CD4-positive, alpha-beta T cell (primary cell): ENCODE measurements at regions not wholly inside any gene's neighbourhood (a gene's known extent, or its start where the extent isn't known, plus 50 kb on each side); places are given as distances from the start of the nearest gene placed in this dataset.

Experiments used
- ATAC-seq: fragments of 200-7000 bp; cut with Tn5 transposase; one replicate; pipeline ENCODE4 v1.10.0; 2022; ENCODE audit warnings: mild to moderate bottlenecking; ENCODE audit not compliant: poor library complexity
- CTCF ChIA-PET: fragments of 350-600 bp; sonication (Branson Sonifier 250); formaldehyde crosslinking; loops from one replicate; lab custom pipeline; 2021; ENCODE audit warnings: antibody characterized with exemption, inconsistent platforms; lab: Charles Lee
- POLR2A ChIA-PET: fragments of 350-600 bp; sonication (Branson Sonifier 250); formaldehyde crosslinking; loops from one replicate; lab custom pipeline; 2021; ENCODE audit warnings: antibody characterized with exemption, inconsistent platforms; lab: Charles Lee
- DNase-seq, 14 experiments: peaks; one replicate each; pipeline ENCODE4 v3.0.0-alpha.2; 2013 to 2020; ENCODE audit warnings: mixed read lengths in 2 of 14
- H3K27ac ChIP-seq, 2 donors: one replicate each; pipeline versions ENCODE4 v1.5.1 to v1.7.0; 2013; ENCODE audit warnings: low read length in 2 of 2, low read depth in 1 of 2, mild to moderate bottlenecking in 1 of 2
- H3K27me3 ChIP-seq, 2 experiments: 1 replicate in 1 of 2; 2 replicates in 1 of 2; pipeline versions ENCODE4 v1.6.1 to v1.7.0; 2013; ENCODE audit warnings: low read length in 2 of 2, control low read depth in 1 of 2, mild to moderate bottlenecking in 1 of 2, moderate library complexity in 1 of 2; ENCODE audit not compliant: insufficient read depth in 2 of 2, control insufficient read depth in 1 of 2
- H3K36me3 ChIP-seq: one replicate; pipeline ENCODE4 v1.6.1; 2013; ENCODE audit warnings: low read length, control low read depth; ENCODE audit not compliant: insufficient read depth
- H3K4me1 ChIP-seq: one replicate; pipeline ENCODE4 v1.6.1; 2013; ENCODE audit warnings: low read length, control low read depth; ENCODE audit not compliant: insufficient read depth
- H3K4me3 ChIP-seq: one replicate; pipeline ENCODE4 v1.5.1; 2013; ENCODE audit warnings: mild to moderate bottlenecking, low read length, moderate library complexity
- H3K9me3 ChIP-seq, 2 experiments: 1 replicate in 1 of 2; 2 replicates in 1 of 2; pipeline versions ENCODE4 v1.6.1 to v1.7.0; 2013; ENCODE audit warnings: low read length in 2 of 2, mild to moderate bottlenecking in 2 of 2, control low read depth in 1 of 2, moderate library complexity in 1 of 2; ENCODE audit not compliant: control insufficient read depth in 1 of 2, insufficient read depth in 1 of 2
- H3K27ac Mint-ChIP-seq: one replicate; pipeline ENCODE4 v1.8.0; 2020; ENCODE audit warnings: mixed read lengths
- H3K27me3 Mint-ChIP-seq: one replicate; pipeline ENCODE4 v1.8.0; 2021; ENCODE audit warnings: mixed read lengths
- H3K36me3 Mint-ChIP-seq: one replicate; pipeline ENCODE4 v1.8.0; 2021; ENCODE audit warnings: low read depth, mixed read lengths
- H3K4me1 Mint-ChIP-seq: one replicate; pipeline ENCODE4 v1.8.0; 2021; ENCODE audit warnings: low read depth, mixed read lengths
- H3K4me3 Mint-ChIP-seq: one replicate; pipeline ENCODE4 v1.8.0; 2020; ENCODE audit warnings: mild to moderate bottlenecking, mixed read lengths
- H3K9me3 Mint-ChIP-seq: one replicate; pipeline ENCODE4 v1.8.0; 2020; ENCODE audit warnings: mixed read lengths
- intact Hi-C, 2 experiments: fragments of 100-400 bp; cut with DNase I in 1 of 2; cut with micrococcal nuclease in 1 of 2; formaldehyde crosslinking; loops; one replicate each; pipeline versions ENCODE4 v1.15.1 to v1.9.0; 2023 to 2025; cut with DNase I, micrococcal nuclease
- TF ChIP-seq, protein P1 (sequence below): fragments of 200-600 bp; IDR thresholded peaks from one replicate; pipeline ENCODE4 v1.8.0; 2022; ENCODE audit warnings: antibody characterized with exemption, mild to moderate bottlenecking

DNA sequence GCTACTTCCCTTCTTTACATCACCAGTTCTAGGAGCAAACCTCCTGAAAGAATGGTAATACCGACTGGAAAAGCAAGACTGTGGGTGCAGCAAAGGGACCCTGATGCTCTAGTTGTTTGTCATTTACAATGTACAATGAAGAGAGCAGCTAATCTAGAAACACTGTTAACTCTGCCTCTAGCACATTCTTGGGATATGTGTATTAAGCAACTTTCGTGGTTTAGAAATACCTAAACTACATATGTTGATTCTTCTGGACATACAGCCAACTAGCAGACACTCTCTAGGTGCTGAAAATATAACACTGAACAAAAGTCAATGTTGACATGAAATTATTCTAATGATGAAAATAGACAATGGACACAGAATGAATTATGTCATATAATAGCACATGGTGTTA lies 440.3 kb upstream of the MC4R start:
- Histone ChIP-seq H3K27ac (no peak overlapping the region), H3K4me1 (no peaks in the 10 kb centered on the region), H3K36me3 (no peaks in the 10 kb centered on the region), H3K27me3 (no peaks in the 10 kb centered on the region), H3K4me3 (no peak overlapping the region), H3K9me3 (no peaks in the 10 kb centered on the region)
- no peaks in the 10 kb centered on the region for H3K36me3 Mint-ChIP-seq
- peaks cover 9% of the 10 kb centered on the region for H3K9me3 Mint-ChIP-seq
- no peaks in the 10 kb centered on the region for H3K4me1 Mint-ChIP-seq
- TF ChIP-seq, protein P1, sequence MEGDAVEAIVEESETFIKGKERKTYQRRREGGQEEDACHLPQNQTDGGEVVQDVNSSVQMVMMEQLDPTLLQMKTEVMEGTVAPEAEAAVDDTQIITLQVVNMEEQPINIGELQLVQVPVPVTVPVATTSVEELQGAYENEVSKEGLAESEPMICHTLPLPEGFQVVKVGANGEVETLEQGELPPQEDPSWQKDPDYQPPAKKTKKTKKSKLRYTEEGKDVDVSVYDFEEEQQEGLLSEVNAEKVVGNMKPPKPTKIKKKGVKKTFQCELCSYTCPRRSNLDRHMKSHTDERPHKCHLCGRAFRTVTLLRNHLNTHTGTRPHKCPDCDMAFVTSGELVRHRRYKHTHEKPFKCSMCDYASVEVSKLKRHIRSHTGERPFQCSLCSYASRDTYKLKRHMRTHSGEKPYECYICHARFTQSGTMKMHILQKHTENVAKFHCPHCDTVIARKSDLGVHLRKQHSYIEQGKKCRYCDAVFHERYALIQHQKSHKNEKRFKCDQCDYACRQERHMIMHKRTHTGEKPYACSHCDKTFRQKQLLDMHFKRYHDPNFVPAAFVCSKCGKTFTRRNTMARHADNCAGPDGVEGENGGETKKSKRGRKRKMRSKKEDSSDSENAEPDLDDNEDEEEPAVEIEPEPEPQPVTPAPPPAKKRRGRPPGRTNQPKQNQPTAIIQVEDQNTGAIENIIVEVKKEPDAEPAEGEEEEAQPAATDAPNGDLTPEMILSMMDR, result no peak
- DNase-seq, result no peak
- no peak overlapping the region for H3K4me3 Mint-ChIP-seq
- POLR2A ChIA-PET, result no interaction called here
- H3K27me3 Mint-ChIP-seq, result no peaks in the 10 kb centered on the region
- CTCF ChIA-PET, result no interaction called here
- no peak for ATAC-seq
- intact Hi-C loops, result no loop called here
- H3K27ac Mint-ChIP-seq, result no peak overlapping the region

DNA sequence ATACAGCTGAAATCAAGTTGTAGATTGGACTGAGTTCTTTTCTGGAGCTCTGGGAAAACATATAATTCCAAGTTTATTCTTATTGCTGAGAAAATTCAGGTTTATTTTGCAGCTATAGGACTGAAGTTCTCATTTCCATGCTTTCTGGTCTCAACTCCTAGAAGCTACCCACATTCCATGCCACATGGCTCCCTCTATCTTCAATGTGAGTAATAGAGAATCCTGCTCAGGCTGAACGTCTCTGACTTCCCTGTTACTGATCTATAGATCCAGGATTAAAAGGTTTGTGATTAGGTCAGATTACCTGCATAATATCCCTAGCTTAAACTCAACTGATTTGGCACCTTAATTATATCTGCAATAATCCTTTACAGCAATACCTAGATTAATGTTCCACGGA lies 453.8 kb upstream of the MC4R start:
- ATAC-seq (no peak), DNase-seq (no peak)
- peaks cover 3% of the 10 kb centered on the region for H3K9me3 Mint-ChIP-seq
- Histone ChIP-seq H3K36me3 (no peaks in the 10 kb centered on the region), H3K9me3 (peaks cover 0 to 3% of the 10 kb centered on the region in 2 experiments), H3K4me3 (no peak overlapping the region), H3K27me3 (no peaks in the 10 kb centered on the region), H3K4me1 (no peaks in the 10 kb centered on the region), H3K27ac (no peak overlapping the region)
- H3K27me3 Mint-ChIP-seq, result no peaks in the 10 kb centered on the region
- TF ChIP-seq, protein P1, result no peak
- no peak overlapping the region for H3K4me3 Mint-ChIP-seq
- H3K27ac Mint-ChIP-seq, result no peak overlapping the region
- POLR2A ChIA-PET, result no interaction called here
- intact Hi-C loops, result no loop called here
- H3K36me3 Mint-ChIP-seq, result no peaks in the 10 kb centered on the region
- no peaks in the 10 kb centered on the region for H3K4me1 Mint-ChIP-seq
- CTCF ChIA-PET, result no interaction called here

DNA sequence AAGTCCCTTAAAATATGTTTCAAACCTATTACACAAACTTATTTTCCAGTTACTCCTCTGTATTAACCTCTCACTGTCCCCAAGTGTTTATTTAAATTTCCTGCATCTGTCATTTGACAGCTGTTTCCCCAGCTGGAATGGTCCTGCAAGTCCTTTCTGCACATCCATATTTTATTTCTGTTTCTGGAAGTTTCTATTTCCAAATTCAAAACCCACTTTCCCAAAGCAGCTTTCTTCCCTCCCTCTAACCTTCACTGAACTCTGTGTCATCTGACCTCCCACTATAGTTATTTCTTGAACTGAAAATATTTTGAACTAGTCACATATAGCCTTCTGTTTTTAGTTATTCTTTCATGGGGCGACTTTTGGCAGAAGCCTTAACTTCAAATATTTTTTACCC lies 459.4 kb upstream of the MC4R start:
- H3K27me3 Mint-ChIP-seq, result no peaks in the 10 kb centered on the region
- TF ChIP-seq, protein P1, result no peak
- H3K27me3 ChIP-seq, result no peaks in the 10 kb centered on the region
- peaks cover 2% of the 10 kb centered on the region for H3K9me3 Mint-ChIP-seq
- H3K4me3 ChIP-seq, result no peak overlapping the region
- H3K27ac Mint-ChIP-seq, result no peak overlapping the region
- no peaks in the 10 kb centered on the region for H3K36me3 ChIP-seq
- intact Hi-C loops, result no loop called here
- DNase-seq, result no peak
- no peak for ATAC-seq
- H3K4me3 Mint-ChIP-seq, result no peak overlapping the region
- H3K4me1 ChIP-seq, result no peaks in the 10 kb centered on the region
- H3K36me3 Mint-ChIP-seq, result no peaks in the 10 kb centered on the region
- no peak overlapping the region for H3K27ac ChIP-seq
- H3K9me3 ChIP-seq, result peaks cover 0 to 3% of the 10 kb centered on the region in 2 experiments
- no peaks in the 10 kb centered on the region for H3K4me1 Mint-ChIP-seq
- CTCF ChIA-PET, result no interaction called here
- POLR2A ChIA-PET, result no interaction called here
